Peyer's patch (tissue), 4 donors: ENCODE measurements at regions not wholly inside any gene's neighbourhood (a gene's known extent, or its start where the extent isn't known, plus 50 kb on each side); places are given as distances from the start of the nearest gene placed in this dataset.

Experiments
- CTCF ChIP-seq, 6 experiments: fragments of 450-650 bp in 4 of 6; fragments of 200-600 bp in 2 of 6; sonication (generic) in 1 of 6; IDR thresholded peaks; one replicate each; pipeline ENCODE4 v1.5.1; 2017 to 2019; ENCODE audit warnings: antibody characterized with exemption in 6 of 6, mild to moderate bottlenecking in 3 of 6, moderate library complexity in 1 of 6
- POLR2A ChIP-seq, 2 donors: fragments of 450-650 bp; IDR thresholded peaks; one replicate each; pipeline ENCODE4 v1.5.1; 2017; ENCODE audit warnings: antibody characterized with exemption in 2 of 2, mild to moderate bottlenecking in 2 of 2, moderate library complexity in 2 of 2

DNA sequence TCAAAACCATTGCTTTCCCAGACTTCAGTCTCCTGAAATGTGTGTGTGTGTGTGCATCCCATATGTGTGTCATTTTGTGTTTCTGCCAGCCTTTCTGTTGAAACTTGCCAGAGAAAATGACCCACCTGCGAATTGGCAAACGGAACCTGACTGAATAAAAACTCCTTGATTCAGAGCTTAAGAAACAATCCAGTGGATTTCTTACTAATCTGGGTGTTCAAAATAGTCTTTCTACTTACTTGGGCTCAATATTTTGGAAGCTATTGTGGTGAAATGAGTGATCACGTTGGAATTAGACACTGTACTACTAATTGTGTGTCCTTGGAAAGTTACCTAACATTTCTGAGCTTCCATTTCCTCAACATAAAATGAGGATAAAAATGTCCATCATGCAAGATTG, 138.9 kb upstream of the ERG start:
- TF ChIP-seq POLR2A (IDR thresholded peaks at IDR 0.05) (no peak), CTCF (IDR thresholded peaks at IDR 0.05) (no peak)
